Activated naive CD8-positive, alpha-beta T cell (primary cell): ENCODE measurements at regions not wholly inside any gene's neighbourhood (a gene's known extent, or its start where the extent isn't known, plus 50 kb on each side); places are given as distances from the start of the nearest gene placed in this dataset.

Experiments
- H3K27ac Mint-ChIP-seq: one replicate; pipeline ENCODE4 v1.8.0; 2021; ENCODE audit warnings: mixed read lengths
- H3K27me3 Mint-ChIP-seq: one replicate; pipeline ENCODE4 v1.8.0; 2021; ENCODE audit warnings: mixed read lengths
- H3K36me3 Mint-ChIP-seq: one replicate; pipeline ENCODE4 v1.8.0; 2021; ENCODE audit warnings: mixed read lengths
- H3K4me1 Mint-ChIP-seq: one replicate; pipeline ENCODE4 v1.8.0; 2021; ENCODE audit warnings: low read depth, mixed read lengths
- H3K4me3 Mint-ChIP-seq: one replicate; pipeline ENCODE4 v1.8.0; 2021; ENCODE audit warnings: mild to moderate bottlenecking, mixed read lengths
- H3K9me3 Mint-ChIP-seq: one replicate; pipeline ENCODE4 v1.8.0; 2021; ENCODE audit warnings: low read depth, mixed read lengths

GRCh38 chr2:2834516-2835254 lies 503.6 kb upstream of the MYT1L start:
- Mint-ChIP-seq H3K4me3 (no peak overlapping the region), H3K27ac (no peak overlapping the region), H3K9me3 (peaks cover 5% of the 10 kb centered on the region), H3K27me3 (no peaks in the 10 kb centered on the region), H3K36me3 (no peaks in the 10 kb centered on the region), H3K4me1 (no peaks in the 10 kb centered on the region)

GRCh38 chr2:2834105-2834504 lies 503.0 kb upstream of the MYT1L start:
- Mint-ChIP-seq H3K4me3 (no peak overlapping the region), H3K9me3 (peaks cover 5% of the 10 kb centered on the region), H3K27me3 (no peaks in the 10 kb centered on the region), H3K36me3 (no peaks in the 10 kb centered on the region), H3K4me1 (no peaks in the 10 kb centered on the region), H3K27ac (no peak overlapping the region)

DNA sequence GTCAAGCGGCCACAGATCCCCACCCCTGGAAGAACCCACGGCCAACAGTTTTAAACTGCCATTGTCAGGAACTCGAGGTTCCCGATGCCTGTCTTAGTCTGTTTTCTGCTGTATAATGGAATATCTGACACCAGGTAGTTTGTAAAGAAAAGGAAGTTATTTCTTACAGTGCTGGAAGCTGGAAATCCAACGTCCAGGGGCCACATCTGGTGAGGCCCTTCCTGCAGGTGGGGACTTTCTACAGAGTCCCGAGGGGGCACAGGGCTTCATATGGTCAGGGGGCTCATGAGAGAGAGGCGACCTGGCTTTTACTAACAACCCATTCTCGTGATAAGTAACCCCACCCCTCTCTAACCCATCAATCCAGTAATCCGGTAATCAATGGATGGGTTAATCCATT lies 501.6 kb upstream of the MYT1L start:
- no peaks in the 10 kb centered on the region for H3K4me1 Mint-ChIP-seq
- H3K9me3 Mint-ChIP-seq, result peaks cover 5% of the 10 kb centered on the region
- no peak overlapping the region for H3K4me3 Mint-ChIP-seq
- no peaks in the 10 kb centered on the region for H3K27me3 Mint-ChIP-seq
- H3K27ac Mint-ChIP-seq, result no peak overlapping the region
- no peaks in the 10 kb centered on the region for H3K36me3 Mint-ChIP-seq

DNA sequence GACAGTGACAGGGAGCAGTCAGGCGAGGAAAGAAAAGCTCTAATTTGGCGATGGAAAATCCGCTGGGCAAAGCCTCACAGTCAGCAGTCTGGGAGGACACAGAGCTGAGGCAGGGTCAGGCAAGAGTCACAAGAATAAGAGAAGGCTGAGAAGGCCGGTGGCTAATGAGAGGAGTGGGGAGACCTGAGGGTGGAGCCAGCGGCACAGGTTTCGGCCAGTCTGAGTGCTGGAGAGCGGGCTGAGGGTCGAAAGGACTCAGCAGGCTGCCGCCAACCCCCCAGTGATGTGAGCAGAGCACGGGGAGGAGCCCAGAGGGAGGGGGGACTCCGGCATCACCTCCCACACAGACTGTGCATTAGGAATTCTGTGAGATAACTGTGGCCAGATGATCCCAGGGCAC lies 500.6 kb upstream of the MYT1L start:
- Mint-ChIP-seq H3K4me3 (no peak overlapping the region), H3K4me1 (no peaks in the 10 kb centered on the region), H3K9me3 (peaks cover 5% of the 10 kb centered on the region), H3K27me3 (no peaks in the 10 kb centered on the region), H3K36me3 (no peaks in the 10 kb centered on the region), H3K27ac (no peak overlapping the region)

DNA sequence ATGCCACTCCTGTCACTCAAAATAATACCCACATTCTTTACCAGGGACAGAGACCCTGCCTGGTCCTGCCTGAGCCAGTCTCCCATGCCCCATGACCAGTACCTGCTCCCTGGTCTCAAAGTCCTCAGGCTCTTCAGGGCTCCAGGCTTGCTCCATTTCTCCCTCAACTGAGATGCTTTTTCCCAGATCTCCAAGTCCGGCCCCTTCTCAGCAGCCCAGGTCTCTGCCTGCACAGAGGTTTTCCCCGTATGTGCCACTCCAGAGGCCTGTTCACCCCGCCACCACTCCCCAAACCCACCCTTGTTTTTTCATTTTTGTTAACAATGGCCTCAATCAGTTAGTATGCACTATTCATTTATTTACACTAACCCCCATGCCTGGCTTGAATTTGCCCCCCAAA lies 499.5 kb upstream of the MYT1L start:
- no peak overlapping the region for H3K4me3 Mint-ChIP-seq

GRCh38 chr2:2828774-2829368 lies 497.8 kb upstream of the MYT1L start:
- Mint-ChIP-seq H3K9me3 (peaks cover 5% of the 10 kb centered on the region), H3K27me3 (peaks cover 3% of the 10 kb centered on the region), H3K4me3 (no peak overlapping the region), H3K36me3 (no peaks in the 10 kb centered on the region), H3K27ac (no peak overlapping the region), H3K4me1 (no peaks in the 10 kb centered on the region)

More for the DNA sequence above, 499.5 kb upstream of the MYT1L start:
- Mint-ChIP-seq H3K27ac (no peak overlapping the region), H3K4me1 (no peaks in the 10 kb centered on the region), H3K27me3 (no peaks in the 10 kb centered on the region), H3K9me3 (peaks cover 5% of the 10 kb centered on the region), H3K36me3 (no peaks in the 10 kb centered on the region)

DNA sequence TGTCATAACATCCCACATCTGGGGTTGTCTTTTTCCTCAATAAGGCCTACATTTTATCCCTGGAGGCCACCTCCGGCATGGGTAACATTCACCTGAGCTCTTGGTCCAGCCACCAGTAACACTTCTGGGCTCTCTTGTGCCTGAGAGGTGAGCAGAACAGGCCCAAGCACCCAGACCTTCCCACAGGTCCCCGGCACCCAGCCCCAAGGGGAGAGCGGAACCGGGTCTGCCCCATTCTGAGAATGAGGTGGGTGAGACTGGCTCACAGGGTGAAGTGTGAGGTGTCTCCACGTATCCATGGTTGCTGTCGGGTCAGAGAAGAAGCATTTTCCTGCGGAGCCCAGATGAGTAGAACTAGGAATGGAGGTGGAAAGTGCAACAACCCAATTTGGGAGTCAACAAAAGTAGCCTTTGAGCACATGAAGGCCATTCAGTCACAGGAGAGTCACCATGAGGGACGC lies 496.7 kb upstream of the MYT1L start:
- Mint-ChIP-seq H3K36me3 (no peaks in the 10 kb centered on the region), H3K4me1 (no peaks in the 10 kb centered on the region), H3K27me3 (peaks cover 3% of the 10 kb centered on the region), H3K4me3 (no peak overlapping the region), H3K9me3 (peaks cover 5% of the 10 kb centered on the region), H3K27ac (no peak overlapping the region)

GRCh38 chr2:2827046-2827636 lies 496.1 kb upstream of the MYT1L start:
- H3K27ac Mint-ChIP-seq, result no peak overlapping the region
- peaks cover 3% of the 10 kb centered on the region for H3K27me3 Mint-ChIP-seq
- H3K4me3 Mint-ChIP-seq, result no peak overlapping the region

DNA sequence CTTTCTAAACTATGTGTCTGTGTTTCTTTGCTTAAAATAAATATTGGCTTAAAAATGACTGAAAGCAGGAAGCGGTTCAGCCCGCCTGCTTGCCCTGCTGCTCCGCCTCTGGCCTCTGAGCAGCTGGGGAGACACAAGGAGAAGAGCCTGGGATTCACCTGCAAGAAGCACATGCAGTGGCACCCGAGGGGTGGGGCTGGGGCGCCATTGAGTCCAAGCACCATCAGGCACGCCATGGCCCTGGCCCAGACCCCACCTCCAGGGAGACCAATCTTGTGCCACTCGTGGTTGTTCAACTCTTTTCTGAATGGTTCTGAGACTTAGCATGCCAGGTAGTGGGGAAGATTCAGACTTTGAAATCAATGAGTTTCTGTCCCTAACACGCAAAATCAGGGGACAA lies 495.5 kb upstream of the MYT1L start:
- Mint-ChIP-seq H3K9me3 (peaks cover 5% of the 10 kb centered on the region), H3K27ac (no peak overlapping the region), H3K4me1 (no peaks in the 10 kb centered on the region), H3K36me3 (no peaks in the 10 kb centered on the region), H3K27me3 (peaks cover 3% of the 10 kb centered on the region), H3K4me3 (no peak overlapping the region)

More at GRCh38 chr2:2827046-2827636, 496.1 kb upstream of the MYT1L start:
- Mint-ChIP-seq H3K4me1 (no peaks in the 10 kb centered on the region), H3K36me3 (no peaks in the 10 kb centered on the region), H3K9me3 (peaks cover 5% of the 10 kb centered on the region)

DNA sequence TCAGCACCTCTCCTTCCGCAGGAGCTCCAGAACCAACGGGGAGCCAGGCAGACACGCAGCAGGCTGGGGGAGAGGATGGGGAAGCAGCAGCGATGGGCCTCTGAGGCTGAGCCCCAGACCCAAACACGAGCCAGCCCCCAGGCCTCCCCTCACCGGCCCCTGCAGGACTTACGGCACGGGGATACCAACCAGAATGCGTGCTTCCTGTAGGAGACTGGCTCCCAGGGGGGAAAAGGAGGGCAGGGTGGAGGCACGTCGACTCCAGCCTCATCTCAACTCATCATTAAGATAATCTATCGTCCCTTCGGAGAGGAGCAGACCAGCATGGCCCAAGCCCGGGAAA lies 495.1 kb upstream of the MYT1L start:
- Mint-ChIP-seq H3K27me3 (peaks cover 3% of the 10 kb centered on the region), H3K36me3 (peaks cover 2% of the 10 kb centered on the region), H3K27ac (no peak overlapping the region), H3K4me3 (no peak overlapping the region), H3K9me3 (peaks cover 7% of the 10 kb centered on the region), H3K4me1 (no peaks in the 10 kb centered on the region)

DNA sequence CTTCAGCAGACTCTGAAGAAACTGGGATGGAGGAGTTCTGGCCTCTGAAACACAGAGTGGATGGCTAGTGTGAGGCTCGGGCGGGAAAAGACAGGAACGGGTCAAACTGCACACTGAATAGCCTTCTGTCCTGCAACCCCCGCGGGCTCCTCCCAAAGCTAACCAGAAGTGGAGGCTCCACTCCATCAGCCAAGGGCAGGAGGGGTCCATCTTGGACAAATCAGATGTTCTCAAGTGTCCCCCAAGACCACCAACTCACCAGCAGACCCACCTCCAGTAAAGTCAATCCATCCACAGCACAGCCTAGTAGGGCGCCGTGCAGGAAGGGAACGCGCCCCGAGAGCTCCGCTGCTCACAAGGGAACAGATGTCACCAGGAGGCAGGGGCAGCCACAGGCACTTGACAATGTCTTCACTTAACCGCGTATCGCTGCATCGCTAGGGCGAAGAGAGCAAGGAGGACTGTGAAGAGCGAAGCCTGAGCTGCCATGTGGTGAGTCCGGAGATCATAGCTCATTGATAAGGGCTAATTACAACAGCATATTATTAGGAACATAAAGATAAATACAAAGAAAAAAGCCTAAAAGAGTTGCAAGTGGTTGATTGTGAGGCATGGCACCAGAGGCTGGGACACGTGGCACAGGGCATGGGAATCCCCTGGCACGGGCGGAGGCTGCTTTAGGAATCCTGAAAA lies 494.6 kb upstream of the MYT1L start:
- Mint-ChIP-seq H3K27ac (no peak overlapping the region), H3K4me3 (no peak overlapping the region), H3K36me3 (peaks cover 2% of the 10 kb centered on the region), H3K9me3 (peaks cover 6% of the 10 kb centered on the region), H3K4me1 (no peaks in the 10 kb centered on the region), H3K27me3 (peaks cover 3% of the 10 kb centered on the region)

DNA sequence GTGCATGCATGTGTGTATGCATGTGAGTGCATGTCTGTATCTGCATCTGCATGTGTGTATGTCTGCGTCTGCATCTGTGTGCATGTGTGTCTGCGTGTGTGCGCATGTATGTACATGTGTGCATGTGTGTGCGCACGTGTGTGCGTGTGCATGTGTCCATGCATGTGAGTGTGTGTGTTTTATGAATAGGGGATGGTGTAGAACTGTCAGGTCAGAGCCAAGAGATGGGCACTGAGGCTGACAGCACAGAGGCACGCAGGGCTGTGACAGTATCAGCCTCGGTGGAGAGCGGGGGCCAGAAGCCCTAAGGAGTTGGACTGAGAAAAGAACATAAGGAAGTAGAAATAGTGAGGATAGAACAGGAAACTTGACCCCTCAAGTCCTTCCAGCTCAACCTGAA lies 494.0 kb upstream of the MYT1L start:
- H3K4me1 Mint-ChIP-seq, result no peaks in the 10 kb centered on the region

GRCh38 chr2:2824588-2824987 lies 493.5 kb upstream of the MYT1L start:
- Mint-ChIP-seq H3K4me1 (no peaks in the 10 kb centered on the region), H3K27me3 (peaks cover 3% of the 10 kb centered on the region), H3K9me3 (peaks cover 6% of the 10 kb centered on the region), H3K36me3 (peaks cover 2% of the 10 kb centered on the region), H3K27ac (no peak overlapping the region), H3K4me3 (no peak overlapping the region)

More for the DNA sequence above, 494.0 kb upstream of the MYT1L start:
- H3K9me3 Mint-ChIP-seq, result peaks cover 6% of the 10 kb centered on the region
- H3K27me3 Mint-ChIP-seq, result peaks cover 3% of the 10 kb centered on the region
- H3K27ac Mint-ChIP-seq, result no peak overlapping the region
- peaks cover 2% of the 10 kb centered on the region for H3K36me3 Mint-ChIP-seq
- no peak overlapping the region for H3K4me3 Mint-ChIP-seq

GRCh38 chr2:2823061-2823753 lies 492.1 kb upstream of the MYT1L start:
- Mint-ChIP-seq H3K27me3 (peaks cover 6% of the 10 kb centered on the region), H3K27ac (no peak overlapping the region), H3K4me3 (no peak overlapping the region), H3K4me1 (no peaks in the 10 kb centered on the region), H3K9me3 (peaks cover 6% of the 10 kb centered on the region), H3K36me3 (peaks cover 2% of the 10 kb centered on the region)

DNA sequence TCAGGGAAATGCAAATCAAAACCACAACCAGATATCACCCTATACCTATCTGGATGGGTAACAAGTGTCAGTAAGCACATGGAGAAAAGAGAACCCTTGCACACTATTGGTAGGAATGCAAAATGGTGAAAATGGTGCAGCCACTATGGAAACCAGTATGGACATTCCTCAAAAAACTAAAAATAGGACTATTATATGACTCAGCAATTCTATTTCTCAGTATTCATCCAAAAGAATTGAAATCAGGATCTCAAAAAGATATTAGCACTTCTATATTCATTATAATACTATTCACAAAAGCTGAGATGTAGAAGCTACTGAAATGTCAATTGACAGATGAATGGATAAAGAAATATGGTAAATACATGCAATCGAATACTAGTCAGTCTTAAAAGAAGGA lies 491.1 kb upstream of the MYT1L start:
- H3K4me1 Mint-ChIP-seq, result no peaks in the 10 kb centered on the region
- no peak overlapping the region for H3K27ac Mint-ChIP-seq
- peaks cover 10% of the 10 kb centered on the region for H3K27me3 Mint-ChIP-seq

More for the DNA sequence above, 491.1 kb upstream of the MYT1L start:
- H3K9me3 Mint-ChIP-seq, result peaks cover 6% of the 10 kb centered on the region
- no peak overlapping the region for H3K4me3 Mint-ChIP-seq
- peaks cover 2% of the 10 kb centered on the region for H3K36me3 Mint-ChIP-seq
